IPS-18a (cell line): ENCODE measurements at regions not wholly inside any gene's neighbourhood (a gene's known extent, or its start where the extent isn't known, plus 50 kb on each side); places are given as distances from the start of the nearest gene placed in this dataset.

Experiments
- H3K27ac ChIP-seq: one replicate; pipeline ENCODE4 v1.5.1; 2013; ENCODE audit warnings: low read length
- H3K27me3 ChIP-seq: one replicate; pipeline ENCODE4 v1.6.1; 2013; ENCODE audit warnings: mild to moderate bottlenecking, low read length; ENCODE audit not compliant: control insufficient read depth, insufficient read depth
- H3K36me3 ChIP-seq: one replicate; pipeline ENCODE4 v1.6.1; 2013; ENCODE audit warnings: low read depth, low read length; ENCODE audit not compliant: control insufficient read depth
- H3K4me1 ChIP-seq: one replicate; pipeline ENCODE4 v1.6.1; 2013; ENCODE audit warnings: low read depth, low read length; ENCODE audit not compliant: control insufficient read depth
- H3K4me3 ChIP-seq: one replicate; pipeline ENCODE4 v1.5.1; 2013; ENCODE audit warnings: low read length
- H3K9ac ChIP-seq: one replicate; pipeline ENCODE4 v1.6.1; 2013; ENCODE audit warnings: mild to moderate bottlenecking, low read length, moderate library complexity
- H3K9me3 ChIP-seq: one replicate; pipeline ENCODE4 v1.6.1; 2013; ENCODE audit warnings: low read depth, low read length; ENCODE audit not compliant: control insufficient read depth

DNA sequence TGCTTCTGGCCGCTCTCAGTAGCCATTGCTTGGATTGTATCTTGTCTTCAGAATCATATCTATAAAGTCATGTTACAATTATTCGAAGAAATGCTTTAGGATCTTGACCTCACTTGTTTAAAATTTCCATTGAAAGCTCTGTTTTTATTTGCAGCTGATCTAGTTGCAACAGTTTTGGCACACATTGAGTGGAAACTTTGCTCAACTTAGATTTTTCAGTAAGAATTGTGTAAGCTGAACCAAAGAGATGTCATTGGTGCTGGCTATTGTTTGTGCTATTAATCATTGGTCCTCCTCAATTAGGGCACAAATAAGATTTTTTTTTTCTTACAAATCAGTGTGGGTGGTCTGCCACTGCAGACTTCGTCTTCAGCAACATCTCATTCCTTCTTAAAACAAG, 649.2 kb downstream of the MMUT start:
- H3K36me3 ChIP-seq, result no peaks in the 10 kb centered on the region
- H3K27me3 ChIP-seq, result no peaks in the 10 kb centered on the region
- no peak overlapping the region for H3K27ac ChIP-seq
- no peak overlapping the region for H3K4me3 ChIP-seq
- no peak overlapping the region for H3K9ac ChIP-seq
- H3K9me3 ChIP-seq, result no peaks in the 10 kb centered on the region
- H3K4me1 ChIP-seq, result peaks cover 4% of the 10 kb centered on the region

DNA sequence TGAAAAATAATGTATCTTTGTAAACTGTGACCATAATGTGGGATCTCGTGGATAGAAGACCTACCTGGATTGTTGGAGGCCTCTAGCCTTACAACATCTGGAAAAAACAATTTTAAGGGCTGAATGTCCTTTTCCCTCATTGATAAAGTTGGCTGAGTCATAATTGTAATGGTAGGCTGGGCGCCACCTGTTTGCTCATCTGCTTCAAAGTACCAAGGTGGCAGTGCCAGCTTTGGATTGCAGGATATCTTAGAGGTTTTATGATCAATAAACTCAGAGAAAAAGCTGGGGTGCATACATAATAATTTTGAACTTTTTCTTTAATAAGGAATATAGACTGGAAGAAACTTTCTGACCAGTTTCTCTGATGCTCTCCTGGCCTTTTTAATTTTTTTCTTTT, 653.4 kb downstream of the MMUT start:
- no peaks in the 10 kb centered on the region for H3K9me3 ChIP-seq
- no peaks in the 10 kb centered on the region for H3K27me3 ChIP-seq
- no peak overlapping the region for H3K4me3 ChIP-seq
- no peaks in the 10 kb centered on the region for H3K36me3 ChIP-seq
- peaks cover 4% of the 10 kb centered on the region for H3K4me1 ChIP-seq
- no peak overlapping the region for H3K27ac ChIP-seq
- no peak overlapping the region for H3K9ac ChIP-seq

DNA sequence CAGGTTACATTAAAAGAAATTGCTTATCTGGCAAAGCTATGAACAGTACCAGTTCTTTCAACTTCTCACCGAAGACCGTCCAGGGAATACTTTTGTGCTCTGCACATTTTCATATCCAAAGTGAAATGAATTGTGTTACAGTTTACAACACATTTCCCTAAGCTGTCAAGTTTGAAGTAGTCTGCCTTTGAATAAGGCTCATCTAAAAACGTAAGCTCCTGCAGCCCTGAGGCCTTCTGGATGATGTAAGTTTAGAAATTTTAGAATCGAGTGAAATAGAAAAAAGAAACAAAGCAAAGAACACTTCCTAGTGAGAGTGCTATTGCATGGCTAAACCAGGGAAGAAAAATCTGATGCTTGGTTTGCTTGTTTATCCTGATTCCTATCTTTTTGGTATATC, 653.8 kb downstream of the MMUT start:
- Histone ChIP-seq H3K9me3 (no peaks in the 10 kb centered on the region), H3K27me3 (no peaks in the 10 kb centered on the region), H3K27ac (no peak overlapping the region)

DNA sequence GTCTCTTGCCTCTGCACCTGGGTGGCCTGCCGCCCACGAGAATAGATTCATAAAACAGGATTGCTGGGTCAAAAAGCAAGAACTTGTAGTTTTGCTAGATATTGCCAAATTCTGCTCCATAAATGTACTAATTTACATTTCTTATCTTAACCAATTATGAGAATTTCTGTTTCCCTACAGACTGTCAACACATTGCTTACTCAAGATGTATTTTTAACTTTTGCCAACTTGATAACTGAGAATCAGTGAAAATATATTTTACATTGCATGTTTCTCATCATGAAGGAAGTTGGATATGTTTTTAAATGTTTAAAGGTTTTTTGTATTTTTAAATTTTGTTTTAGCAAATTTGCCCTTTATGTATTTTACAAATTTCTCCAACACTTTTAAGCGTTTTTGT, 664.8 kb downstream of the MMUT start:
- H3K27me3 ChIP-seq, result no peaks in the 10 kb centered on the region
- no peak overlapping the region for H3K27ac ChIP-seq
- no peak overlapping the region for H3K9ac ChIP-seq
- no peaks in the 10 kb centered on the region for H3K9me3 ChIP-seq
- no peaks in the 10 kb centered on the region for H3K36me3 ChIP-seq
- H3K4me3 ChIP-seq, result no peak overlapping the region
- no peaks in the 10 kb centered on the region for H3K4me1 ChIP-seq

More for the DNA sequence above, 653.8 kb downstream of the MMUT start:
- Histone ChIP-seq H3K9ac (no peak overlapping the region), H3K4me3 (no peak overlapping the region), H3K36me3 (no peaks in the 10 kb centered on the region), H3K4me1 (peaks cover 4% of the 10 kb centered on the region)

DNA sequence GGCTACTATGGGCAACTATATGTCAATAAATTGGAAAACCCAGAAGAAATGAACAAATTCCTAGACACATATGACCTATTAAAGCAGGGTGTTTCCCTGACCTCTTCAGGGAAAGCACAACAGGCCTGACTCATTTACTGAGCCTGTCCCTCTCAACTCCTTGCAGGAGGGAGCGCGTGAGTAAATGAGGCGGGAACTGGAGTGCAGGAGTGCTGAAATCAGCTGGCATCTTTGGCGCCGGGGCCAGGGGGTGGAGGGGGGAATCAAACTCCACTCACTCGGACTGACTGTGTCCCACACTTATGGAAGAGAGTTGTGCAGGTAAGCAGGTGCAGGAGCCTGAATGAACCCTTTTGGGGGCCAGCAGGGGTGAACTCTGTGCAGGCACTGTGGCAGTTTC, 671.2 kb upstream of the PTCHD4 start:
- Histone ChIP-seq H3K9me3 (no peaks in the 10 kb centered on the region), H3K4me3 (no peak overlapping the region), H3K27ac (no peak overlapping the region), H3K27me3 (no peaks in the 10 kb centered on the region), H3K9ac (no peak overlapping the region), H3K36me3 (no peaks in the 10 kb centered on the region), H3K4me1 (no peaks in the 10 kb centered on the region)

DNA sequence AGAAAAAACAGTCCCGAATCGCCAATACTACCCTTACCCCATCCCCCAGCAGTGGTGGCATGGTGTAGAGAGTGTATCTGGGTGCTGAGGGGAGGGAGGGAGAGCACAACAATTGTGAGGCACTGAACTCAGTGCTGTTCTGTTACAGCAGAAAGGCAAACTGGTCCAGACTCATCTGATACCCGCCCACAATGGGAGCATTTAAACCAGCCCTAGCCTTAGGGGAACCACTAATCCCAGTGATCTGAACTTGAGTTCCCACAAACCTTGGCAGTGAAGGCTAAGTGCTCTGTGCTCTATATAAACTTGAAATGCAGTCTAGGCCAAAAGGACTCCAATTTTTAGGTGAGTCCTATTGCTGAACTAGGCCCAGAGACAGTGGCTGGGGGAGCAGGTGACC, 666.4 kb upstream of the PTCHD4 start:
- no peaks in the 10 kb centered on the region for H3K36me3 ChIP-seq
- no peak overlapping the region for H3K27ac ChIP-seq
- no peaks in the 10 kb centered on the region for H3K9me3 ChIP-seq
- no peaks in the 10 kb centered on the region for H3K27me3 ChIP-seq
- no peak overlapping the region for H3K4me3 ChIP-seq
- H3K9ac ChIP-seq, result no peak overlapping the region
- H3K4me1 ChIP-seq, result no peaks in the 10 kb centered on the region

DNA sequence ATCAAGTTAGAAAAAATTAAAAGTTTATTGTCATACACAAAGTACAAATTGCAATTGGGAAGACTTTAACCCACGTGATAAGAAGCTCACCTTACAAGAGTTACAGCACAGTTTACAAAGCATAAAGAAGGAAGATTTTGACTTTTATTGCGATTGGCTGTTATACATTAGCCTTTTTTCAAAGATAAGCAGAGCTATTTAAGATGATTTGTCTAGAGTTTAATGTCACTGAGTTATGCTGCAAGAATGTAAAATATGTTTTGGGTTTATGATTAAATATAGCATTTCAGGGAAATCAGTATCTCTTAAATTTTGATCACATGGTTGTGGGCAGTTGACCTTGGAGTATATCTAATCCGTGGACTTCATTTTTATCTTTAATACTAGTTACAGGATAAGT, 664.2 kb upstream of the PTCHD4 start:
- Histone ChIP-seq H3K27me3 (no peaks in the 10 kb centered on the region), H3K9ac (no peak overlapping the region), H3K4me3 (no peak overlapping the region), H3K27ac (no peak overlapping the region), H3K4me1 (no peaks in the 10 kb centered on the region), H3K9me3 (no peaks in the 10 kb centered on the region), H3K36me3 (no peaks in the 10 kb centered on the region)

DNA sequence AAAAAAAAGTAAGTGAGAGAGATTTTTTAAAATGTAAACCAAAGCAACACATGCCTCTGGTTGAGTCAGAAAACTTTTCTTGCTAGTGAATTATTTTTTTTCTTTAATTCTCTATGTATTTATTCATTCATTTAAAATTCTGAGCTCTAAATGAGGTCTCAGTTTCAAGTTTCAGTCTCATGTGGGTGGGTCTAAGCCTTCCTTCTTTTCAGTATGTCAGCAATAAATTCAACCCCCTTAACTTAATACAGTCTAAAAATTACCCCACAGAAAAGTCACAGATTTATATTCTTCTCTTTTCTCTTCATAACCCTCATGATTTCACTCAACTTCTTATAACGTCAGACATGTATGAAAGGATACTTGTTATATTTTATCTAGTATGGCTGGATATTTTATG, 663.3 kb upstream of the PTCHD4 start:
- H3K27ac ChIP-seq, result no peak overlapping the region
- H3K9ac ChIP-seq, result no peak overlapping the region
- no peak overlapping the region for H3K4me3 ChIP-seq
- H3K4me1 ChIP-seq, result no peaks in the 10 kb centered on the region
- H3K27me3 ChIP-seq, result no peaks in the 10 kb centered on the region
- H3K36me3 ChIP-seq, result no peaks in the 10 kb centered on the region
- H3K9me3 ChIP-seq, result no peaks in the 10 kb centered on the region

DNA sequence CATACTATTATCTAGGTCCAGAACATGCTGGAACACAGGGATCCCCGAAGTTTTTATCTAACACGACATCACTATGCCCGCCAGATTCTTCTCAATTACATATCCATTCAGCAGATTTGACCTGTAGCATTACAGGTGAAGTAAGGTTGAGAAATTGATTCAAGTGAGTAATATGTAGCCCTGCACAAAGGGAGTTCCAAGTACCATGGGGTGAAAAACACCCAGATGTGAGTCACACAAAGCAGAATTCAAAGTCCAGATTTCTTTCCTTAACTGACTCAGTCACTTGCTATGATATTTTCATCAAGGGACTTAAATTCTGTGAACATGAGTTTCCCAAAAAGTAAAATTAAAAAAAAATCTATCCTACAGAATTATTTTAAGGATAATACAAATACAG, 655.4 kb upstream of the PTCHD4 start:
- H3K27me3 ChIP-seq, result no peaks in the 10 kb centered on the region
- no peaks in the 10 kb centered on the region for H3K36me3 ChIP-seq
- no peak overlapping the region for H3K9ac ChIP-seq
- no peak overlapping the region for H3K4me3 ChIP-seq
- no peak overlapping the region for H3K27ac ChIP-seq
- peaks cover 14% of the 10 kb centered on the region for H3K4me1 ChIP-seq
- no peaks in the 10 kb centered on the region for H3K9me3 ChIP-seq

DNA sequence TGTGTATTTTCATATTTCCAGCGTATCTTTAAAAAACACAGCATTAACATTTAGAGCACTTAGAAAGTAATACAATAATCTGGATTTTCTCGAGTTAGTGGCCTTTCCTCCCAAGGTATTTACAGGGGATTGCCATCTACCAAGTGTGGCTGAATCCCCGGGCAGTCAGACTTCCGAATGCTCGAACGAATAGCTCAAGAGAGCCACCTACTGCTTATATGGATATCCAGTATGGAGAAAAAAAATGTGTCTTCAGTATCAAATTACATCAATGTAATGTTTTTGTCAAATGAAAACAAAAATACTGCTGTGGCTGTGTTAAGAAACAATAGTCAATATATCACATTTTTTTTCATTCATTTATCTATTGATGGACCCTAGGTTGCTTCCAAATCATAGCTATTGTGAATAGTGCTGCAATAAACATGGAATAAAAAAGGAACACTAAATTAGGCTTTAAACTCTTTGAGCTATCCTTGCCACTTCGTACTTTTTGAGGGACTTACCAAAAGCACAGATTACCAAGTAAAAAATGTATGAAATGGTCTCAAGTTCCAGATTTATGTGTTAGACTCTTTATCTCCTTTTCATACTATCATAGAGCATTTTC, 654.5 kb upstream of the PTCHD4 start:
- Histone ChIP-seq H3K4me1 (peaks cover 14% of the 10 kb centered on the region), H3K27ac (no peak overlapping the region), H3K9me3 (no peaks in the 10 kb centered on the region), H3K9ac (no peak overlapping the region), H3K27me3 (no peaks in the 10 kb centered on the region), H3K4me3 (peak overlapping the region; percentile 37), H3K36me3 (no peaks in the 10 kb centered on the region)

DNA sequence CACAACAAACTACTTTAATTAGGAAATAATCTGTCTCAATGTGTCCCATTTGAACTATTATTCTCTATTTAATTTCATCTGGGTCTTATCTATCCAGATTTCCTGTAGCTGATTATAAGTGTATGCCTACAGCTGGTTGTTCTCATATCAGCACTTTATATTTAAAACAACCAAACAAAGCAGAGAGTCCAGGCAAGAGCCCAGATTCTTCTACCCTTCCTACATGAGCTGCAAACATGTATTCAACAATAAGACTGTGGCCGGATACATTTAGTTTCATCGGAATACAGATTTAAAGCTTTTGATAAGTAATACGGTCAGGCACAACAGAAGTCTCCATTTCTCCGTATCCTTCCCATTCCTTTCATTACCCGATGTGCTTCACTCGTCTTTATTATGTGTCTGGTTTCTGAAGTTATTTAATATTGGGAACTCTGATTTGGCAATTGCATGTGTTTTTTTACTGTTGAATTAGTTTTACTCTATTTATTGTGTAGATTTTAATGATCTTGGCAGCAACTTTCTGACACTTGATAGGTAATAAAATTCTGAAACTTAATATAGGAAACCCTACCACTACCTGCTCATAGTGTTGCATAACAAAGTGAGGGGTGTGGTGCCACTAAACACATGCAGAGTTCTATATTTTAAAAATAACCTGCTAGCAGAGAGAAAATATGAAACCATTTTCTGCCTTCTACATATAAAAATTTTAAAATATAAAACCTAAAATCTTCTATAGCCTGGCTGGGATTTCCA, 653.5 kb upstream of the PTCHD4 start:
- H3K27ac ChIP-seq, result no peak overlapping the region
- no peaks in the 10 kb centered on the region for H3K27me3 ChIP-seq
- no peaks in the 10 kb centered on the region for H3K9me3 ChIP-seq
- no peak overlapping the region for H3K9ac ChIP-seq
- H3K36me3 ChIP-seq, result no peaks in the 10 kb centered on the region
- peaks cover 14% of the 10 kb centered on the region for H3K4me1 ChIP-seq
- H3K4me3 ChIP-seq, result no peak overlapping the region

DNA sequence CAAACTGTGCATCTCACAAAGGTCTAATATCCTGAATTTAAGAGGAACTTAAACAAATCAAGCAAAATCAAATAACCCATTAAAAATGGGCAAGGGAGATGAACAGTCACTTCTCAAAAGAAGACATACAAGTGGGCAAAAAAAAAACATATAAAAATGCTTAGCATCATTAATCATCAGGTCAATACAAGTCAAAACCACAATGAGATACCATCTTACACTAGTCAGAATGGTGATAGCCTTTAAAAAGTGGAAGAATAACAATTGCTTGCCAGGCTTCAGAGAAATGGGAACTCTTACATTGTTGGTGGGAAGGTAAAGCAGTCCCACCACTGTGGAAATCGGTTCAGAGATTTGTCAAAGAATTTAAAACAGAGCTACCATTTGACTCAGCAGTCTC, 646.7 kb upstream of the PTCHD4 start:
- Histone ChIP-seq H3K9me3 (no peaks in the 10 kb centered on the region), H3K9ac (no peak overlapping the region), H3K4me1 (no peaks in the 10 kb centered on the region), H3K4me3 (no peak overlapping the region), H3K27me3 (no peaks in the 10 kb centered on the region), H3K27ac (no peak overlapping the region), H3K36me3 (no peaks in the 10 kb centered on the region)
